ENCODE measurements at regions not wholly inside any gene's neighbourhood (a gene's known extent, or its start where the extent isn't known, plus 50 kb on each side); places are given as distances from the start of the nearest gene placed in this dataset.

DNA sequence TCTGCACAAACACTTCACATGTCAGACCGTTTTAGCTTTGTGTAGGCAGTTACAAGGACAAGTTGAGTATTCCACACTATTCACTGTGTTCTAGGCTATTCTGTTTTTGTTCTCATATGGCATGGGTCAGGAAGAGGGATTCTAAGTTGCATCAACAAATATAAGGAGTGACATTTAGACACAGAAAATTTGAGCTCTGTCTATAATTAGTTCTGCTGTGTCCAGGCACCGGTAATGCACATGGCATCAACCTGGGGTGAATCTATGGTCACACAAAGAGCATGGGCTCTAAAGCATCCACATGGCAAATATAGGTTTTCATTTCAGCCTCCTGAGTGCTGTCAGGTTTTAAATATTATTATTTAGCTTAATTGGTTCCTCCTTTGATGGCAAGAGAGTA lies 130.4 kb upstream of the PMFBP1 start:
- no peak for DNase-seq

GRCh38 chr16:72301523-72302236 lies 129.7 kb upstream of the PMFBP1 start:
- DNase-seq, result no peak

- no peak for DNase-seq
Measured at GRCh38 chr16:72300892-72301291, 128.9 kb upstream of the PMFBP1 start.

DNA sequence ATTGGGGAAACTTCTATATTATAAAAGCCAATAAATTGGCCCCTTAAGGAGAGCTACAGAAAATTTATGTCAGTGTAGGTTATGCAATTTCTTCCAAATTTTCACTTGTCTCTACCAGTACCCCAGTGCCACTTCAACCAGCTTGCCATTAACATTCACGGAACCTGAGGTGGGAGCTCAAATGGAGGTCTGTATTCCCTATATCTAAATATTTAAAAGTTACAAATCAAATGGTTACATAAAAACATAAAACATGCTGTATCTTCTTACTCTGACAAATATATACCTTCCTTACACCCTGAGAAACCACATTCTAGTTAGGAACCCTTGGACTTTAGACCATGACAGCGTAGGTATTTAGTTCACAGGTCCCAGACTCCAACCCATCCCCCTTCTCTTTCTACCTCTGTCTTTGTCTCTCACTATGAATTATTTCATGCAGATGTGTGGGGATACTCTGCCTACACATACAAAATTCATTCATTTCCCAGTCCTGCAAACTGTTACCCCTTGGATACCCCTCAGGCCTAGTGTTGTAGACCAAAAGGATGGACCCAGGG lies 127.8 kb upstream of the PMFBP1 start:
- DNase-seq, result no peak

DNA sequence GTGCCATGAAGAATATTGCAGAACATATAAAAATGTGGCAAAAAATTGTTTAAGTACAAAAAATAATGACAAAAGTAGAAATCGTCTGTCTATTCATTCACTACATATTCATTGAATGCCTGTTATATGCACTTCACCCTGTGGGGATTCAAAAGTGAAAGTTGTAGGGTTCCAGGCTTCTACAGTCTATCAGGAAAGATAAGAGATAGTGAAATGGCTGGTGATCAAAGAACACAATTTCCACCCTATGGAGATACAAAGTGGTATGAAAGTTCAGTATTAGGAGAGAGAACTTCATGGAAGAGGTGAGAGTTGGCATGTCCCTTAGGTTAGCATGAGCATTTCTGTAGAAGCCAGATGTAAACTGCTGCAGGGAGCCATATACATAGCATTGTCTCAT lies 127.0 kb upstream of the PMFBP1 start:
- no peak for DNase-seq

DNA sequence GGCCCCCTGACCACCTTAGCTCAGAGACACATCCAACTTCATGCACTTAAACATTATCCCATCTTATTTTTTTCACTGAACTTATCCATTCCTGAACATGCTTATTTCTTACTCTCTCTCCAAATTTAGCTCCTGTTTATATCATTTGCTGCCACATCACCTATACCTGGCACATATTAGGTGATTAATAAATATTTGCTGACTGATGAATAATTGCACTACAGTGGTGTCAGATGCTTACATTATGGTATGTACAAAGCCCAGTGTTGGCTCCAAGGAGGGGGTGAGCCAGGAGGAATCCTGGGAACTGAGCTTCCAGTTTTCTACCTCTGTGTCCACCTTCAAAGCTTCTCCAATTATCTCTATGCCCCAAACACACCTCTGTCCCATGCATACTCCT lies 124.0 kb upstream of the PMFBP1 start:
- no peak for DNase-seq

- no peak for DNase-seq
Measured at GRCh38 chr16:72291531-72291981, 119.6 kb upstream of the PMFBP1 start.

DNA sequence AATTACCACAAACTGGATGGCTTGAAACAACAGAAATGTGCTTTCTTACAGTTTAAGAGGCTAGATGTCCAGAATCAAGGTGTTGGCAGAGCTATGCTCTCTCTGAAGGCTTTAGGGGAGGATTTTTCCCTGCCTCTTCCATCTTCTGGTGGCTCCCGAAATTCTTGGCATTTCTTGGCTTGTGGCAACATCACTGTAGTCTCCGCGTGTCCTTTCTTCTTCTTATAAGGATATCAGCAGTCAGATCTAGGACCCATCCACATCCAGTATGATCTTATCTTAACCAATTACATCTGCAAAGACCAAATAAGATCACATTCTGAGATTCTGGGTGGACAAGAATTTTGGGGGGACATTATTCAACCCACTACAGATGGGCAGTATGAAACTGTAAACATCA lies 119.2 kb upstream of the PMFBP1 start:
- DNase-seq, result no peak

GRCh38 chr16:72287649-72288048 lies 115.7 kb upstream of the PMFBP1 start:
- DNase-seq, result no peak

- DNase-seq, result no peak
Measured at GRCh38 chr16:72286936-72287620, 115.1 kb upstream of the PMFBP1 start.

GRCh38 chr16:72285728-72286127 lies 113.8 kb upstream of the PMFBP1 start:
- no peak for DNase-seq

- DNase-seq, result no peak
Measured at GRCh38 chr16:72285324-72285723, 113.4 kb upstream of the PMFBP1 start.

DNA sequence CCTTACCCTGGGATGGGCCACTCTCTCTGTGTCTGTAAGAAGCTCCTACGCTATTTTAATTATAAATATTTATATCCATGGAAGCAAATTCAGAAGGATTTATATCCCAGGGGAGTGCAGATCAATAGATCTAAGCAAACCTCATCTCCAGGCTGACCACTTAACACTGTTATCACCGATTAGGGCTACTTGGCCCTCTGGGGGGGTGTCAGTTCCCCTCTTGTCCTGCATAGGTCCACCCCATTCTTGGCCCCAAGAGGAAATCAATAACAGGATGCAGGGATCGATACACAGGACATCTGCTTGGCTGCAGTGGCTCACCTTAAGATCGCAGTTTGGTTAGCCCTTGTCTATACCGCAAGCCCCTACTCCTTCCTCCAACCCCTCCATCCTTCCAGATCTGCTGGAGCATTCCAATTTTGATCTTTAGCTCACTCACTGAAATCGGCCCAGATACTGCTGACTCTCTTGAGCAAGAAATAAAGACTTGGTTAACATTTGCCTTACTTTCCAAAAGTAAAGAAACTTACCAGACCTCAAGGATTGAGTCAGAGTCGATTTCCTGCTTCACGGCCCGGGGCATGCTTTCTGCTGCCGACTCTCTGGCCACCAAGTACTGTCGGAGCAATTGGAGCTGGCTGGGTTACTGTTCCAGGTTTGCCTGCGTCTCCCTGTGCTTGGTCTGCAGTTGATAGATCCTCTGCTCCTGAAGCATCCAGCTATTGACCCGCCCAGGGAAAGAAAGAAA lies 112.3 kb upstream of the PMFBP1 start:
- DNase-seq, result no peak

DNA sequence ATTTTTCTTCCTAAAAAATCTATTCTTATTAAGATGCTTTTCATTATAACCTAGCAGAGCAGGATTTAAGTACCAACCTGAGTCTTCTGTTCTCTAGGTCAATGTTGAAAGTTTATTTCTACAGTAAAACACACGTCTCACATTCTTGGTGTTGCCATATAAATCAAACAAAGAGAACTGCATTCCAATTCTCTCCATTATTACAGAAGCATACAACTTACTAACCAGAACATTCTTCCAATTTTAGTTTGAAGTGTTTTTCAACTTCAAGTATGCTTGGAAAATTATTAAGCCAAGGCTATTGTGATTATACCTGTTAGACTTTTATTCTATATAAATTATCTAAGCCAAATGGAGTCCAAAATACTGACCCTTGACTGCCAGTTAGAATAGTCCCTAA lies 110.4 kb upstream of the PMFBP1 start:
- DNase-seq, result no peak

DNA sequence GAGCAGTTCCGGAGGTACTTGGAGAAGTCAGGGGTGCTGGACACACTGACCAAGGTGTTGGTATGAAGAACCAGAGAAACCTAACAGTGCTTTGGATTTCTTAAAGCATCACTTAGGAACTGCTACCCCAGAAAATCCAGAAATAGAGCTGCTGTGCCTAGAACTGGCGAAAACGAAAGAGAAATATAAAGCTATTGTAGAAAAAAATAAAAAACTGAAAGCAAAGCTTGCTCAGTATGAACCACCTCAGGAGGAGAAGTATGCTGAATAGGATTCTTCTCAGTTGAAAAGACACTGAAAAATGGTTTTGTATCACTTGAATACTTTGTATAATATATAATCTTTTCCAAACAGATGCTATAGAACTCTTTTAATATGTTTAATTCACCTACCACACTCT lies 106.3 kb upstream of the PMFBP1 start:
- no peak for DNase-seq

- DNase-seq, result no peak
Measured at GRCh38 chr16:72277749-72278148, 105.8 kb upstream of the PMFBP1 start.

DNA sequence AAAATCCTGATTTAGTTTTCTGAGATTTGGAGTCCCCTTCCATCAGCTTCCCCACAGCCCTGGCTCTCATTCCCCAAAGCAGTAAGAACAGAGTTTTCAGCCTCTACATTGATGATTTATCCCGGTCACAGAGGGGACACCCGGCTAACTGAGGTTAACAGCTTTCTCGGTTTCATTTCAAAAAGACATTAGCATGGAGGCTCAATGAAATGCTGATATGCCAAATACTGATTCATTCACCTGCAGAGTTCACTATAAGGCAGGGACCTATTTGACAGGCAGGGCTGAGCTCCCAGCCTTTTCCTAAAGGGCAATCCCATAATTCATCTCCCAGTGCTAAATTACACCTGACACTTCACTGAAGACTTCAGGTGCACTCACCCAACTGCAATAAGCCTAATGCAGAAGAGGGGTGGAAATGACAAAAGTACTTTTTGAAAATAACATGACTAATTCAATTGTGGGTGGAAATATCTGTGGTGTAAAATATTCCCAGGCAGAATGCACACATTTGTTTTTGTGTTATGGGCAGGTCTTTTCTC lies 99.8 kb upstream of the PMFBP1 start:
- DNase-seq, result no peak

DNA sequence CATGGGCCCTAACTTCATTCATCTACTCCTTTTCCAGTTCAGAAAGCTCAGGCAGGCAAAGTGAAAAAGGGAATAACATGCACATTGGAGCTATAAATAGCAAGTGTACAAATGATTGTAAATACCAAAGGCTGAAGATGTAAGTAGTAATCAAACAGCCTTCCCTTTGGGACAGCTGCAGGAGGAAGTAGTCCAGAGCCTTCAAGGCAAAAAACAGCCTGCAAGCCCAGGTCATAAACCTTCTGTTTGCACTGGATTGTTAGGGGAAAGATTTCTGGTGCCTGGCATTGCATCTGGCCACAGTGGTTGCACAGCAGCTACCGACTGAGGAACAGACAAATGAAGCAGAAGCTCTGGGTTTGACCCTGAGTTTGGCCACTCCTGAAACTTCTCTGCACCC lies 98.6 kb upstream of the PMFBP1 start:
- no peak for DNase-seq

DNA sequence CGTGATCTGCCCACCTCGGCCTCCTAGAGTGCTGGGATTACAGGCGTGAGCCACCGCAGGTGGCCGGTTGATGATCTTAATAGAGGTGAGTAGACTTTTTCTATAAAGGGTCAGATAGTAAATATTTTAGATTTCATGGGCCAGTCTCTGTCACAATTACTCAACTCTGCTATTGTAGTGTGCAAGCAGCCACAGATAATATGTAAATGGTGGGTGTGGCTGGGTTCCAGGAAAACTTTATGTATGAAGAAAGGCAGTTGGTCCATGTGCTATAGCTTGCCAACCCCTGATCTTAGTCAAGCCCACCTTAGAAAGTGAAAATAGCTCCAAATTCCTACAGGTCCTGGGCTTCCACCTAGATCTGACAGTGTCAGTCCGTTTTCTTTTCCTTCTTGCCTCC lies 94.9 kb upstream of the PMFBP1 start:
- DNase-seq, result no peak

GRCh38 chr16:72264771-72265170 lies 92.8 kb upstream of the PMFBP1 start:
- no peak for DNase-seq

DNA sequence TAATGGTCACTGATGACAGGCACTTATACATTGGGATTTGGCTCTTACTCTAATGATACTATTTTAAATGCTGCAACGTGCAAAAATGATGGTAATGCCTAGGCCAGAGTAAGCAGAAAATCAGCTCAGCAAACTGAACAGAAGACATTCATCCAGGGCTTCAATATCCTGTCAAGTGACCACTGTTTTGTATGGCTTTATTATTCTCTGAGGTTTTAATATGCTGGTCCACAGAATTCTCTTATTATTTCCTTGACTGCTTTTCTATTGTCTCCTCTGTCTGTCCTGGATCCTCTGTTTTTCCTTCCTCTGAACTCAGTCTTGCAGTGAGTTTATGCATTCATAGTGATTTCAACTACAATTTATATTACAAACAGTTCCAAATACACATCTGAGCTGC lies 90.8 kb upstream of the PMFBP1 start:
- no peak for DNase-seq

DNA sequence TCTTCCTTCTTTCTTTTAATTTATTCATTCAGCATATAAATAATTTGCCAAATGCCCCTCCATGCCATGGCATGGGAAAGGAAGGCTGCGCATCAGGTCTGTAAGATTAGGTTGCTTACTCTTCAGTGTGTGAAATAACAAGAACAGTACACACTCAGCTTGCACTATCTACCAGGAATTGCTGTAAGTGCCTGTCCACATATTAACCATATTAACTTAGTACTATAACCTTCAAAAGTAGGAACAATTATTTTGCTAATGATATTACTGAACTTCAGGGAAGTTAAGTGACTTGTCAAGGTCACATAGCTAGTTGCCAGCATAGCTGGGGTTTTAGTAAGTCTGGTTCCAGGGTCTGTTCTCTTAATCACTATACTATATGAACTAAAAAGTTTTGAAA lies 89.2 kb upstream of the PMFBP1 start:
- no peak for DNase-seq

- no peak for DNase-seq
Measured at GRCh38 chr16:72256398-72257066, 84.6 kb upstream of the PMFBP1 start.

Measured in NCI-H1048 (cell line).